T47D (cell line): ENCODE measurements at regions not wholly inside any gene's neighbourhood (a gene's known extent, or its start where the extent isn't known, plus 50 kb on each side); places are given as distances from the start of the nearest gene placed in this dataset.
A peak's percentile ranks its signal among the peaks of the same experiment; 100 is the strongest.

ENCODE experiments used
- DNase-seq, 2 experiments: peaks; one replicate each; pipeline versions ENCODE4 v3.0.0 to v3.0.0-alpha.2; 2011 to 2012; ENCODE audit warnings: low read depth in 1 of 2, low spot score in 1 of 2
- JUND ChIP-seq: IDR thresholded peaks from 2 replicates; pipeline ENCODE4 v1.6.1; 2012; ENCODE audit warnings: low read depth
- in situ Hi-C: cut with HindIII; loops from 2 replicates; pipeline ENCODE4 v1.10.0; 2016; ENCODE audit warnings: low sequenced_read_pairs, low pct_unique_long_range_greater_than_20kb

- DNase-seq, result no peak
- no peak for TF ChIP-seq JUND
- in situ Hi-C loops, result no loop called here
Measured at GRCh38 chr3:89971329-89971728, 863.9 kb downstream of the EPHA3 start.

DNA sequence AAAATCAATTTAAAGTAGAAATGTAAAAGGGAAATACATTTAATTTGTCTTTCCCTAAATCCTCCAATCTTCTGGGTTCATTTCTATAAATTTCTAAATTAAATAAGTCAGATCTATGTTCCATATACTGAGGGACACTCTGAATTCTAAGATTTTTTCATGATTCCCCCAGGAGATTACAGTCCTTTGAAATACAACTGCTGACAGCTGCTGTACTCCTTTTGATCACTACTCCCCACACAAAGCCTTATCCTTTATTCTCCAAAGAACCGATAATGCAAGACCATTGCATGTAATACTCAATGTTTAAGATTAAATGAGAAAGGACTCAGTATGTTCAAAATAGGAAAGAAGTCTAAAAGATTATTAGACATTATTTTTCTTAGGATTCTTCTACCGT, 865.7 kb downstream of the EPHA3 start:
- DNase-seq, result no peak
- in situ Hi-C loops, result no loop called here
- no peak for TF ChIP-seq JUND

GRCh38 chr3:89974903-89975519, 867.6 kb downstream of the EPHA3 start:
- no peak for TF ChIP-seq JUND
- in situ Hi-C loops, result no loop called here
- no peak for DNase-seq

- no peak for DNase-seq
- TF ChIP-seq JUND, result no peak
- in situ Hi-C loops, result no loop called here
Measured at GRCh38 chr3:89983449-89983848, 876.0 kb downstream of the EPHA3 start.

- DNase-seq, result no peak
- no peak for TF ChIP-seq JUND
- in situ Hi-C loops, result no loop called here
Measured at GRCh38 chr3:90005281-90005847, 897.9 kb downstream of the EPHA3 start.

GRCh38 chr3:90007778-90008499, 900.5 kb downstream of the EPHA3 start:
- DNase-seq, result peak in 1 of 2 experiments; percentile 2
- in situ Hi-C loops, result no loop called here

DNA sequence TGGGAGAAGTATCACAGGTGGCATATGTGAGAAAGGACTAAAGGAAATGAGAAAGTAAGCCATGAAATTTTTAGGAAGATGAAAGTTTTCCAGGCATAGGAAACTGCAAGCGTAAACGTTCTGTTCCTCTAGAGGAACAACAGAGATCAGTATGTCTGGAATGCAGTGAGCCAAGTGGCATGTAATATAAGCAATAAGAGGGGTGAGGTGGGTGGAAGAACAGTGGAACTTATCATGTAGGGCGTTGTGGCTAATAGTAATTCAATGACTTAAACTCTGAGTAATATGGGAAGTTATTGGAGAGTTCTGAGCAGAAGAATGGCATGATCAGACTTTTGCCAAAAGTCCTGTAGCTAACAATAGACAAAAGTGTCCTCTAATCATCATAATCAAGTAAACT, 902.9 kb downstream of the EPHA3 start:
- in situ Hi-C loops, result no loop called here
- DNase-seq, result peak in 1 of 2 experiments; percentile 7
- no peak for TF ChIP-seq JUND

More at GRCh38 chr3:90007778-90008499, 900.5 kb downstream of the EPHA3 start:
- TF ChIP-seq JUND, result no peak

- in situ Hi-C loops, result no loop called here
- TF ChIP-seq JUND, result no peak
- DNase-seq, result no peak
Measured at GRCh38 chr3:90011131-90011530, 903.7 kb downstream of the EPHA3 start.

GRCh38 chr3:90011596-90011995, 904.2 kb downstream of the EPHA3 start:
- in situ Hi-C loops, result no loop called here

GRCh38 chr3:90011996-90012395, 904.6 kb downstream of the EPHA3 start:
- no peak for TF ChIP-seq JUND
- in situ Hi-C loops, result no loop called here
- peak in 1 of 2 experiments; percentile 10 for DNase-seq

More at GRCh38 chr3:90011596-90011995, 904.2 kb downstream of the EPHA3 start:
- DNase-seq, result no peak
- no peak for TF ChIP-seq JUND

DNA sequence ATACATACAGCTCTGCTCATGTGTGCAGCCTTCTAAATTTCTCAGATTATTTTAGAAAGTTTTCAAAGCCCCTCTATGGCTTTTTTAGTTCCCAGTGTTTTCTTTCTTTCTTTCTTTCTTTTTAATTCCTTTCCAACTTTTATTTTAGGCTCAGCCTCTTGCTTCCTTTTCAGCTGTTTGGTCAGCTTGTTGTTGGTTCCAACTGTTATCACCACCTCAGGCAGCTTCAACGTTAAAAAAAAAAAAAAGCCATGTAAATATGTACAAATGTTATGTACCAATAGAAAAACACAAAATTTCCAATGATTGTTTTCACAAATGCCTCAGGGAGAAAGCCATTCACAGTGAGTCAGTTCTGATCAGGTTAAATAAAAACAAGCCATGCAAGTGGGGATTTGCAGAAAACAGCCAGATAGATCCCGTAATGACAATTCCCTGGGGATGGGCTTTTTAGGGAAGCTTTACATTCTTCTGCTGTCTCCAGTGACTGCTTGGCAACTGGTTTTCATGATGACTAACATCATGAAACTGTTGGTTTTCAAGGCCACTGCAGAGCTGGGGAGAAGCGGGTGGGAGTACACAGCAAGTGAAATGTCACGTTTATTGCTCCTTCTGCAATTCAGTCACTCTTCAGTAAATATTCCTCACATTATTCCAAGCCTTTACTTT, 908.4 kb downstream of the EPHA3 start:
- peak in 1 of 2 experiments; percentile 9 for DNase-seq
- in situ Hi-C loops, result no loop called here
- no peak for TF ChIP-seq JUND

GRCh38 chr3:90016555-90016954, 909.1 kb downstream of the EPHA3 start:
- in situ Hi-C loops, result no loop called here
- DNase-seq, result peak in 1 of 2 experiments; percentile 41
- TF ChIP-seq JUND, result no peak

GRCh38 chr3:90018779-90019178, 911.4 kb downstream of the EPHA3 start:
- no peak for DNase-seq
- in situ Hi-C loops, result no loop called here
- no peak for TF ChIP-seq JUND
